NCI-H2171 (cell line): ENCODE measurements at regions not wholly inside any gene's neighbourhood (a gene's known extent, or its start where the extent isn't known, plus 50 kb on each side); places are given as distances from the start of the nearest gene placed in this dataset.

Experiments
- DNase-seq: peaks from one replicate; lab custom pipeline; 2025; lab: John Stamatoyannopoulos, UW

GRCh38 chr19:31804668-31805067 is 455.4 kb upstream of the TSHZ3 start:
- no peak for DNase-seq

GRCh38 chr19:31810536-31811109 is 461.4 kb upstream of the TSHZ3 start:
- DNase-seq: no peak

- DNase-seq: no peak
These were observed 468.9 kb upstream of the TSHZ3 start for GRCh38 chr19:31817971-31818797.

GRCh38 chr19:31818798-31819105 is 469.5 kb upstream of the TSHZ3 start:
- no peak for DNase-seq

GRCh38 chr19:31819837-31820236 is 470.6 kb upstream of the TSHZ3 start:
- DNase-seq: no peak

- DNase-seq: no peak
These were observed 472.1 kb upstream of the TSHZ3 start for GRCh38 chr19:31821346-31821745.

- DNase-seq: no peak
These were observed 476.2 kb upstream of the TSHZ3 start for GRCh38 chr19:31825134-31826094.

GRCh38 chr19:31826325-31826724 is 477.1 kb upstream of the TSHZ3 start:
- no peak for DNase-seq

- DNase-seq: no peak
These were observed 482.4 kb upstream of the TSHZ3 start for GRCh38 chr19:31831421-31832175.

- no peak for DNase-seq
These were observed 482.9 kb upstream of the TSHZ3 start for GRCh38 chr19:31832176-31832548.

GRCh38 chr19:31834070-31834469 is 484.8 kb upstream of the TSHZ3 start:
- no peak for DNase-seq

GRCh38 chr19:31838163-31838815 is 489.1 kb upstream of the TSHZ3 start:
- no peak for DNase-seq

- no peak for DNase-seq
These were observed 491.1 kb upstream of the TSHZ3 start for GRCh38 chr19:31840371-31840770.

- DNase-seq: no peak
These were observed 492.5 kb upstream of the TSHZ3 start for GRCh38 chr19:31841755-31842154.

GRCh38 chr19:31863122-31863521 is 482.3 kb upstream of the ZNF507 start:
- DNase-seq: no peak

- DNase-seq: no peak
These were observed 471.1 kb upstream of the ZNF507 start for GRCh38 chr19:31874313-31874712.

GRCh38 chr19:31875591-31875990 is 469.8 kb upstream of the ZNF507 start:
- DNase-seq: no peak

- no peak for DNase-seq
These were observed 465.1 kb upstream of the ZNF507 start for GRCh38 chr19:31880283-31880682.

GRCh38 chr19:31881988-31882387 is 463.4 kb upstream of the ZNF507 start:
- no peak for DNase-seq

- DNase-seq: no peak
These were observed 462.7 kb upstream of the ZNF507 start for GRCh38 chr19:31882709-31883108.

GRCh38 chr19:31883296-31883990 is 462.0 kb upstream of the ZNF507 start:
- no peak for DNase-seq
